ENCODE measurements at regions not wholly inside any gene's neighbourhood (a gene's known extent, or its start where the extent isn't known, plus 50 kb on each side); places are given as distances from the start of the nearest gene placed in this dataset.
"Not testable (repeated sequence)": the region's sequence is repeated elsewhere in the genome, so short reads cannot be mapped to it uniquely, and the experiment has no call there.

DNA sequence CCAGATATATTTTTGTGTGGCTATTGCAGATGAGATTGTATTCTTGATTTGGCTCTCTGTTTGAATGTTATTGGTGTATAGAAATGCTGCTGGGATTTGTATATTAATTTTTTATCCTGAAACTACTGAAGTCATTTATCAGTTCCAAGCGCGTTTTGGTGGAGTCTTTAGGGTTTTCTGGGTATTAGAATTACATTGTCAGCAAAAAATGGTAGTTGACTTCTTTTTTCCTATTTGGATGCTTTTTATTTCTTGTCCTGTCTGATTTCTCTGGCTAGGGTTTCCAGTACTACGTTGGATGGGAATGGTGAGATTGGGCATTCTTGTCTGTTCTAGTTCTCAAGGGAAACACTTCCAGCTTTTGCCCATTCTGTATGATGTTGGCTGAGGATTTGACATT lies 415.5 kb upstream of the CHRM2 start:
- H3K27me3 ChIP-seq (ENCODE audit: control insufficient read depth, insufficient read depth, low read length): no peaks in the 10 kb centered on the region
- no peak overlapping the region for H3K4me3 ChIP-seq (ENCODE audit: low read depth, low read length)
- DNase-seq (ENCODE audit: low read depth): no peak
- no peaks in the 10 kb centered on the region for H3K36me3 ChIP-seq (ENCODE audit: control insufficient read depth, insufficient read depth, low read length)
- TF ChIP-seq CTCF (IDR thresholded peaks at IDR 0.05; ENCODE audit: insufficient read depth, low read length, poor library complexity, severe bottlenecking): no peak

DNA sequence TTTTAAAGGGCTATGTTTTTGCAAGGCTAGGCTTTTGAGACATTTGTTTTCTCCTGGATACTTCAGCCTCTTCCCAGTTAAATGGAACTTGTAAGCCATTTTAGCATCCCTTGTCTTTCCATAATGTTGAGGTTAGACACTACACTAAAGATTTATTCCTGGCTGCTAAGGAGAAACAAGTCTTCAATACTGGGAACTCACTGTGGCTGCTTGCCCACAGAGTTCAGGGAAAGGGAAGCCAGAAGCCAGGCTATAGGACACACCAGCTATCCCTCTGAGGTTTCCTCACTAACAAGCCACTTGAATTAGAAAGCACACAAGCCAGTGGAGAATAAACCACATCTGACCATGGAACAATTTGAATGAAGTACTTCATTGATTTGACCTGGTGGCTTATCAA lies 421.7 kb upstream of the CHRM2 start:
- H3K27me3 ChIP-seq (ENCODE audit: control insufficient read depth, insufficient read depth, low read length): no peaks in the 10 kb centered on the region
- TF ChIP-seq CTCF (IDR thresholded peaks at IDR 0.05; ENCODE audit: insufficient read depth, low read length, poor library complexity, severe bottlenecking): no peak
- no peak for DNase-seq (ENCODE audit: low read depth)
- H3K4me3 ChIP-seq (ENCODE audit: low read depth, low read length): no peak overlapping the region
- H3K36me3 ChIP-seq (ENCODE audit: control insufficient read depth, insufficient read depth, low read length): no peaks in the 10 kb centered on the region

DNA sequence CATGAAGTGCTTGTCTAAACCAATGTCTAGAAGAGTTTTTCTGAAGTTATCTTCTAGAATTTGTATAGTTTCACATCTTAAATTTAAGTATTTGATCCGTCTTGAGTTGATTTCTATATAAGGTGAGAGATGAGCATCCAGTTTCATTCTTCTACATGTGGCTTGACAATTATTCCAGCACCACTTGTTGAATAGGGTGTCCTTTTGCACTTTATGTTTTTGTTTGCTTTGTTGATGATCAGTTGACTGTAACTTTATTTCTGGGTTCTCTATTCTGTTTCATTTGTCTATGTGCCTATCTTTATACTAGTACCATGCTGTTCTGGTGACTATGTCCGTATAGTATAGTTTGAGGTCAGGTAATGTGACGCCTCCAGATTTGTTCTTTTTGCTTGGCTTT lies 426.6 kb upstream of the CHRM2 start:
- Histone ChIP-seq H3K36me3 (ENCODE audit: control insufficient read depth, insufficient read depth, low read length) (no peaks in the 10 kb centered on the region), H3K27me3 (ENCODE audit: control insufficient read depth, insufficient read depth, low read length) (no peaks in the 10 kb centered on the region), H3K4me3 (ENCODE audit: low read depth, low read length) (no peak overlapping the region)
- no peak for TF ChIP-seq CTCF (IDR thresholded peaks at IDR 0.05; ENCODE audit: insufficient read depth, low read length, poor library complexity, severe bottlenecking)
- DNase-seq (ENCODE audit: low read depth): no peak

DNA sequence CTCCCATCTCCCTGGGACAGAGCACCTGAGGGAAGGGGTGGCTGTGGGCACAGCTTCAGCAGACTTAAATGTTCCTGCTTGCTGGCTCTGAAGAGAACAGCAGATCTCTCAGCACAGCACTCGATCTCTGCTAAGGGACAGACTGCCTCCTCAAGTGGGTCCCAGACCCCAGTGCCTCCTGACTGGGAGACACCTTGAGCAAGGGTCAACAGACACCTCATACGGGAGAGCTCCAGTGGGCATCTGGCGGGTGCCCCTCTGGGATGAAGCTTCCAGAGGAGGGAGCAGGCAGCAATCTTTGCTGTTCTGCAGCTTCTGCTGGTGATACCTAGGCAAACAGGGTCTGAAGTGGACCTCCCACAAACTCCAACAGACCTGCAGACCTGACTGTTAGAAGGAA lies 436.7 kb upstream of the CHRM2 start:
- DNase-seq (ENCODE audit: low read depth); H3K36me3 ChIP-seq (ENCODE audit: control insufficient read depth, insufficient read depth, low read length); H3K4me3 ChIP-seq (ENCODE audit: low read depth, low read length); H3K27me3 ChIP-seq (ENCODE audit: control insufficient read depth, insufficient read depth, low read length): not testable (repeated sequence)

GRCh38 chr7:136424058-136424457 lies 444.4 kb upstream of the CHRM2 start:
- no peak overlapping the region for H3K4me3 ChIP-seq (ENCODE audit: low read depth, low read length)
- no peaks in the 10 kb centered on the region for H3K27me3 ChIP-seq (ENCODE audit: control insufficient read depth, insufficient read depth, low read length)
- no peak for TF ChIP-seq CTCF (IDR thresholded peaks at IDR 0.05; ENCODE audit: insufficient read depth, low read length, poor library complexity, severe bottlenecking)
- H3K36me3 ChIP-seq (ENCODE audit: control insufficient read depth, insufficient read depth, low read length): no peaks in the 10 kb centered on the region
- DNase-seq (ENCODE audit: low read depth): no peak

DNA sequence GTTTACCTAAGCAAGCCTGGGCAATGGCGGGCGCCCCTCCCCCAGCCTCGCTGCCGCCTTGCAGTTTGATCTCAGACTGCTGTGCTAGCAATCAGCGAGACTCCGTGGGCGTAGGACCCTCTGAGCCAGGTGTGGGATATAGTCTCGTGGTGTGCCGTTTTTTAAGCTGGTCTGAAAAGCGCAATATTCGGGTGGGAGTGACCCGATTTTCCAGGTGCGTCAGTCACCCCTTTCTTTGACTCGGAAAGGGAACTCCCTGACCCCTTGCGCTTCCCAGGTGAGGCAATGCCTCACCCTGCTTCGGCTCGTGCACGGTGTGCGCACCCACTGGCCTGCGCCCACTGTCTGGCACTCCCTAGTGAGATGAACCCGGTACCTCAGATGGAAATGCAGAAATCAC lies 442.6 kb upstream of the MTPN start:
- not testable (repeated sequence) for H3K36me3 ChIP-seq (ENCODE audit: control insufficient read depth, insufficient read depth, low read length); H3K27me3 ChIP-seq (ENCODE audit: control insufficient read depth, insufficient read depth, low read length); H3K4me3 ChIP-seq (ENCODE audit: low read depth, low read length); DNase-seq (ENCODE audit: low read depth)

- no peak for DNase-seq (ENCODE audit: low read depth)
- no peak for TF ChIP-seq CTCF (IDR thresholded peaks at IDR 0.05; ENCODE audit: insufficient read depth, low read length, poor library complexity, severe bottlenecking)
- H3K4me3 ChIP-seq (ENCODE audit: low read depth, low read length): no peak overlapping the region
- no peaks in the 10 kb centered on the region for H3K36me3 ChIP-seq (ENCODE audit: control insufficient read depth, insufficient read depth, low read length)
- no peaks in the 10 kb centered on the region for H3K27me3 ChIP-seq (ENCODE audit: control insufficient read depth, insufficient read depth, low read length)
Observed at GRCh38 chr7:136412952-136413351, 435.8 kb upstream of the MTPN start.
